Stimulated activated naive CD8-positive, alpha-beta T cell treated with anti-CD3 and anti-CD28 coated beads, Interleukin-15, Interleukin-2, amounts not matched to agents 100 ng/mL and 50 ng/mL, for 24 hours (primary cell): ENCODE measurements at regions not wholly inside any gene's neighbourhood (a gene's known extent, or its start where the extent isn't known, plus 50 kb on each side); places are given as distances from the start of the nearest gene placed in this dataset.

Source experiments
- H3K27ac Mint-ChIP-seq: one replicate; pipeline ENCODE4 v1.8.0; 2021; ENCODE audit warnings: mild to moderate bottlenecking, mixed read lengths
- H3K27me3 Mint-ChIP-seq: one replicate; pipeline ENCODE4 v1.8.0; 2021; ENCODE audit warnings: mixed read lengths
- H3K36me3 Mint-ChIP-seq: one replicate; pipeline ENCODE4 v1.8.0; 2021; ENCODE audit warnings: low read depth, mixed read lengths
- H3K4me1 Mint-ChIP-seq: one replicate; pipeline ENCODE4 v1.8.0; 2021; ENCODE audit warnings: low read depth, mixed read lengths
- H3K4me3 Mint-ChIP-seq: one replicate; pipeline ENCODE4 v1.8.0; 2021; ENCODE audit warnings: mild to moderate bottlenecking, mixed read lengths
- H3K9me3 Mint-ChIP-seq: one replicate; pipeline ENCODE4 v1.8.0; 2021; ENCODE audit warnings: mixed read lengths

- Mint-ChIP-seq H3K27ac (no peak overlapping the region), H3K27me3 (no peaks in the 10 kb centered on the region), H3K4me1 (peaks cover 5% of the 10 kb centered on the region), H3K9me3 (no peaks in the 10 kb centered on the region), H3K4me3 (no peak overlapping the region), H3K36me3 (no peaks in the 10 kb centered on the region)
These were observed 430.4 kb upstream of the HS6ST1 start for GRCh38 chr2:128748835-128749605.

GRCh38 chr2:128750328-128751165 is 431.9 kb upstream of the HS6ST1 start:
- no peak overlapping the region for H3K4me3 Mint-ChIP-seq
- no peak overlapping the region for H3K27ac Mint-ChIP-seq
- no peaks in the 10 kb centered on the region for H3K9me3 Mint-ChIP-seq
- peaks cover 13% of the 10 kb centered on the region for H3K4me1 Mint-ChIP-seq
- no peaks in the 10 kb centered on the region for H3K36me3 Mint-ChIP-seq
- H3K27me3 Mint-ChIP-seq, result peaks cover 7% of the 10 kb centered on the region

GRCh38 chr2:128751746-128752145 is 433.1 kb upstream of the HS6ST1 start:
- Mint-ChIP-seq H3K27me3 (peaks cover 11% of the 10 kb centered on the region), H3K36me3 (no peaks in the 10 kb centered on the region), H3K27ac (no peak overlapping the region), H3K4me3 (no peak overlapping the region), H3K9me3 (no peaks in the 10 kb centered on the region), H3K4me1 (peaks cover 13% of the 10 kb centered on the region)

GRCh38 chr2:128752691-128753263 is 434.1 kb upstream of the HS6ST1 start:
- Mint-ChIP-seq H3K27me3 (peaks cover 11% of the 10 kb centered on the region), H3K4me1 (peaks cover 13% of the 10 kb centered on the region), H3K4me3 (no peak overlapping the region), H3K36me3 (no peaks in the 10 kb centered on the region), H3K9me3 (no peaks in the 10 kb centered on the region), H3K27ac (no peak overlapping the region)

GRCh38 chr2:128753321-128753720 is 434.7 kb upstream of the HS6ST1 start:
- no peaks in the 10 kb centered on the region for H3K36me3 Mint-ChIP-seq
- no peaks in the 10 kb centered on the region for H3K9me3 Mint-ChIP-seq
- peaks cover 13% of the 10 kb centered on the region for H3K4me1 Mint-ChIP-seq
- H3K27me3 Mint-ChIP-seq, result peaks cover 11% of the 10 kb centered on the region
- no peak overlapping the region for H3K27ac Mint-ChIP-seq
- H3K4me3 Mint-ChIP-seq, result no peak overlapping the region

GRCh38 chr2:128753800-128754199 is 435.1 kb upstream of the HS6ST1 start:
- Mint-ChIP-seq H3K4me1 (peaks cover 13% of the 10 kb centered on the region), H3K27ac (no peak overlapping the region)

GRCh38 chr2:128754246-128754724 is 435.6 kb upstream of the HS6ST1 start:
- peaks cover 13% of the 10 kb centered on the region for H3K4me1 Mint-ChIP-seq
- no peaks in the 10 kb centered on the region for H3K9me3 Mint-ChIP-seq
- peaks cover 11% of the 10 kb centered on the region for H3K27me3 Mint-ChIP-seq
- H3K4me3 Mint-ChIP-seq, result no peak overlapping the region
- no peak overlapping the region for H3K27ac Mint-ChIP-seq
- H3K36me3 Mint-ChIP-seq, result no peaks in the 10 kb centered on the region

More at GRCh38 chr2:128753800-128754199, 435.1 kb upstream of the HS6ST1 start:
- no peaks in the 10 kb centered on the region for H3K9me3 Mint-ChIP-seq
- H3K4me3 Mint-ChIP-seq, result no peak overlapping the region
- H3K36me3 Mint-ChIP-seq, result no peaks in the 10 kb centered on the region
- peaks cover 11% of the 10 kb centered on the region for H3K27me3 Mint-ChIP-seq

- peaks cover 13% of the 10 kb centered on the region for H3K4me1 Mint-ChIP-seq
- H3K27me3 Mint-ChIP-seq, result peaks cover 11% of the 10 kb centered on the region
- no peaks in the 10 kb centered on the region for H3K36me3 Mint-ChIP-seq
- H3K9me3 Mint-ChIP-seq, result no peaks in the 10 kb centered on the region
- H3K27ac Mint-ChIP-seq, result no peak overlapping the region
- H3K4me3 Mint-ChIP-seq, result no peak overlapping the region
These were observed 437.2 kb upstream of the HS6ST1 start for GRCh38 chr2:128755695-128756364.

GRCh38 chr2:128756365-128756717 is 437.7 kb upstream of the HS6ST1 start:
- H3K4me3 Mint-ChIP-seq, result no peak overlapping the region
- no peaks in the 10 kb centered on the region for H3K36me3 Mint-ChIP-seq
- peaks cover 11% of the 10 kb centered on the region for H3K27me3 Mint-ChIP-seq
- H3K9me3 Mint-ChIP-seq, result no peaks in the 10 kb centered on the region
- no peak overlapping the region for H3K27ac Mint-ChIP-seq
- H3K4me1 Mint-ChIP-seq, result peaks cover 13% of the 10 kb centered on the region

GRCh38 chr2:128765811-128766210 is 447.1 kb upstream of the HS6ST1 start:
- H3K36me3 Mint-ChIP-seq, result no peaks in the 10 kb centered on the region
- H3K4me1 Mint-ChIP-seq, result no peaks in the 10 kb centered on the region
- H3K27ac Mint-ChIP-seq, result no peak overlapping the region
- no peak overlapping the region for H3K4me3 Mint-ChIP-seq
- peaks cover 12% of the 10 kb centered on the region for H3K9me3 Mint-ChIP-seq
- peaks cover 5% of the 10 kb centered on the region for H3K27me3 Mint-ChIP-seq

- no peak overlapping the region for H3K4me3 Mint-ChIP-seq
- peaks cover 5% of the 10 kb centered on the region for H3K27me3 Mint-ChIP-seq
- peaks cover 6% of the 10 kb centered on the region for H3K9me3 Mint-ChIP-seq
- no peaks in the 10 kb centered on the region for H3K36me3 Mint-ChIP-seq
- H3K27ac Mint-ChIP-seq, result no peak overlapping the region
- no peaks in the 10 kb centered on the region for H3K4me1 Mint-ChIP-seq
These were observed 449.4 kb upstream of the HS6ST1 start for GRCh38 chr2:128768041-128768440.

GRCh38 chr2:128769457-128770142 is 450.9 kb upstream of the HS6ST1 start:
- no peak overlapping the region for H3K27ac Mint-ChIP-seq
- H3K27me3 Mint-ChIP-seq, result no peaks in the 10 kb centered on the region
- H3K4me3 Mint-ChIP-seq, result no peak overlapping the region

GRCh38 chr2:128770143-128771085 is 451.7 kb upstream of the HS6ST1 start:
- no peak overlapping the region for H3K4me3 Mint-ChIP-seq
- H3K27me3 Mint-ChIP-seq, result no peaks in the 10 kb centered on the region
- H3K27ac Mint-ChIP-seq, result no peak overlapping the region
- H3K4me1 Mint-ChIP-seq, result no peaks in the 10 kb centered on the region
- no peaks in the 10 kb centered on the region for H3K36me3 Mint-ChIP-seq
- H3K9me3 Mint-ChIP-seq, result no peaks in the 10 kb centered on the region

More at GRCh38 chr2:128769457-128770142, 450.9 kb upstream of the HS6ST1 start:
- no peaks in the 10 kb centered on the region for H3K9me3 Mint-ChIP-seq
- no peaks in the 10 kb centered on the region for H3K4me1 Mint-ChIP-seq
- H3K36me3 Mint-ChIP-seq, result no peaks in the 10 kb centered on the region
